Lower leg skin (tissue), 4 donors: ENCODE measurements at regions not wholly inside any gene's neighbourhood (a gene's known extent, or its start where the extent isn't known, plus 50 kb on each side); places are given as distances from the start of the nearest gene placed in this dataset.

Source experiments
- DNase-seq, 2 donors: peaks; one replicate each; pipeline ENCODE4 v3.0.0-alpha.2; 2019; ENCODE audit warnings: low spot score in 2 of 2
- H3K4me3 ChIP-seq: fragments of 200-600 bp; sonication (generic); 2 replicates; pipeline ENCODE4 v1.5.1; 2017; ENCODE audit warnings: mild to moderate bottlenecking, low read depth; ENCODE audit not compliant: poor library complexity, severe bottlenecking
- POLR2A ChIP-seq, 2 donors: fragments of 450-650 bp; IDR thresholded peaks; one replicate each; pipeline ENCODE4 v1.6.1; 2016 to 2017; ENCODE audit warnings: antibody characterized with exemption in 2 of 2, mild to moderate bottlenecking in 1 of 2, moderate library complexity in 1 of 2
- WGBS, 2 donors: methylation state at CpG; one replicate each; pipeline ENCODE4 v1.1.5; 2018; 5-methylcytosine and 5-hydroxymethylcytosine counted together
- intact Hi-C: fragments of 100-400 bp; cut with DNase I; formaldehyde crosslinking; loops from one replicate; pipeline ENCODE4 v1.15.0; 2023; ENCODE audit warnings: low total_unique reads
- TF ChIP-seq, protein P1 (sequence below), 3 donors: fragments of 450-650 bp; IDR thresholded peaks; one replicate each; pipeline ENCODE4 v1.5.1; 2016; ENCODE audit warnings: antibody characterized with exemption in 3 of 3, mild to moderate bottlenecking in 3 of 3, moderate library complexity in 2 of 3

DNA sequence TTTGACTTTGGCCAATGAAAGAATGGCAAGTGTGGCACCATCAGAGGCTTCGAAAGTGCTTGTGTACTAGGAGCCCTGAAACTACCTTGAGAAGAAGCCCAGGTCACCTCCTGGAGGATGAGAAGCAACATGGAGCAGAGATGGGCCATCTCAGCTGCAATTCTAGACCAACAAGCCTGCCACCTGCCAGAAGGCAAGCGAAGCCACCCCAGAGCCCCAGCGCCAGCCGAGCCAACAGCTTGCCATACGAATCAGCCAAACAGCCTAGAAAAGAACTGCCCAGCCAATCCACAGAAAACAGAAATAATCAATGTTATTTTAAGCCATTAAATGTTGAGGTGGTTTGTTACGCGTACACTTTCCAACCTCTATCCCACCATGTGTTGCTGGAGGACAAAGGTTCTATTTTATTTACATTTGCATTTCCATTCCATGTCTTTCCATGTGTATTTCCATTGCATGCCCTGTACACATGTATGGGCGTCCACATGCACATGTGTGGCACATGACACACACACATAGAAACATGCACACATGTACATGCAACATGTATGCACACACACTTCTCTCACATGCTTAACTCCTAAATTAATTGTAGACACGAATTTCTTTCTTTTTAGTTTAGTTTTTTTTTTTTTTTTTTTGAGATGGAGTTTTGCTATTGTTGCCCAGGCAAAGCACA, 144.3 kb upstream of the TNRC6C start:
- intact Hi-C loops = no loop called here
- WGBS, 2 donors = 90 to 93% methylated on average over 9 of the region's 9 CpGs
- no peak for DNase-seq
- no peak overlapping the region for H3K4me3 ChIP-seq
- no peak for TF ChIP-seq POLR2A (IDR thresholded peaks at IDR 0.05)
- TF ChIP-seq, protein P1, sequence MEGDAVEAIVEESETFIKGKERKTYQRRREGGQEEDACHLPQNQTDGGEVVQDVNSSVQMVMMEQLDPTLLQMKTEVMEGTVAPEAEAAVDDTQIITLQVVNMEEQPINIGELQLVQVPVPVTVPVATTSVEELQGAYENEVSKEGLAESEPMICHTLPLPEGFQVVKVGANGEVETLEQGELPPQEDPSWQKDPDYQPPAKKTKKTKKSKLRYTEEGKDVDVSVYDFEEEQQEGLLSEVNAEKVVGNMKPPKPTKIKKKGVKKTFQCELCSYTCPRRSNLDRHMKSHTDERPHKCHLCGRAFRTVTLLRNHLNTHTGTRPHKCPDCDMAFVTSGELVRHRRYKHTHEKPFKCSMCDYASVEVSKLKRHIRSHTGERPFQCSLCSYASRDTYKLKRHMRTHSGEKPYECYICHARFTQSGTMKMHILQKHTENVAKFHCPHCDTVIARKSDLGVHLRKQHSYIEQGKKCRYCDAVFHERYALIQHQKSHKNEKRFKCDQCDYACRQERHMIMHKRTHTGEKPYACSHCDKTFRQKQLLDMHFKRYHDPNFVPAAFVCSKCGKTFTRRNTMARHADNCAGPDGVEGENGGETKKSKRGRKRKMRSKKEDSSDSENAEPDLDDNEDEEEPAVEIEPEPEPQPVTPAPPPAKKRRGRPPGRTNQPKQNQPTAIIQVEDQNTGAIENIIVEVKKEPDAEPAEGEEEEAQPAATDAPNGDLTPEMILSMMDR (IDR thresholded peaks at IDR 0.05) = no peak

DNA sequence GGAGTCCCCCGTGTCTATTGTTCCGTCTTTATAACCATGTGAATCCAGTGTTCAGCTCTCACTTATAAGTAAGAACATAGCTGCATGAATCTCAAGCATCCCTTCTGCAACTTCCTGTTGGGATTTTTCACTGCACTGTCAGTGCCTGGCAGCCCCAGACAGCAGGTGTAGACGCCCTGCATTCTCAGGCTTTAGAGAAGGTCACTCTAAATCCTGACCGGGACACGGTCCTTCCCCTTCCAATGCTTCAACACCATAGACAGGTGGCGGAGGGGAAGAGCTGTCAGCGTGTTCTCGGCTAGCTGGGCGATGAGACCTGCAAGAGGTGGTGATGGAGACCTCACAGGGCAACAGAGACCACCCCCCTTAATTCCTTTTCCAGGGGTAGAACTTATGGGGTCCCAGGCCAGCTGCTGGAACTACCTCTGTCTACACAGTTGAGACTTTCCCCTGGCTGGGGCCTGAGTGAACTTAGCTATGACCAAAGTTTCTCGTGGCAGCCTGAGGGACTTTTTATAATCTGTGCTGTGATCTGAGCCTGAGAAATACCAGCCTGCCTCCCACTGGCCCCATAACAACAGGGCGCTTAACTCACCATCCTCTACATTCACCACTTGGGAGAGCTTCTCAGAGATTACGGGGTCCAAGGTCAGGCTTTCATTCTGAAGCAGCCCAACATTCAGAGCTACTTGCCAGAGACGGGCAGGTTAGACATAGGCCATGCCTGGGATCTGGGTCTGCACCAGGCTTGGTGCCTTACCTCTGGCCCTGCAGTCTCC, 143.2 kb upstream of the TNRC6C start:
- TF ChIP-seq, protein P1 (IDR thresholded peaks at IDR 0.05) = no peak
- no peak for TF ChIP-seq POLR2A (IDR thresholded peaks at IDR 0.05)
- intact Hi-C loops = no loop called here
- WGBS, 2 donors = 82 to 87% methylated on average over 13 of the region's 13 CpGs
- no peak overlapping the region for H3K4me3 ChIP-seq
- no peak for DNase-seq

DNA sequence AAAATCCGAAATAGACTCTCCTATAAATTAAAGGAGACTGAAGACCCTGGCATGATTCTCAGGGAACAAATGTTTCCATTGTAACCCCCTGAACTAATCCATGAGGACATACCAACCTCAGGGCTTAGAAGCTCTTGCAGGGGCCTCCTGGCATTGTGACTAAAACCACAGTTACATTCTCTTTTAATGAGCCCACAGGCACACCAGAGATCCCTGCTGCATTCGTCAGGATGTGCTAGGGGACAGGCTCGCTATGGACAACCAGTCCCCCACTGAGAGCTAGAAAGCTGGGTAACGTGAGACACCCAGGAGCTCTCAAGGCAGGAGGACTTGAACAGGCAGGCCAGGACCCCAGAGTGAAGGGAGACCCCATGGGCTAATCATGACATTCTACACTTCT, 140.6 kb upstream of the TNRC6C start:
- intact Hi-C loops = no loop called here
- TF ChIP-seq POLR2A (IDR thresholded peaks at IDR 0.05) = no peak
- TF ChIP-seq, protein P1 (IDR thresholded peaks at IDR 0.05) = no peak
- H3K4me3 ChIP-seq = no peak overlapping the region
- WGBS, 2 donors = 94 to 95% methylated on average over 4 of the region's 4 CpGs
- DNase-seq = no peak

DNA sequence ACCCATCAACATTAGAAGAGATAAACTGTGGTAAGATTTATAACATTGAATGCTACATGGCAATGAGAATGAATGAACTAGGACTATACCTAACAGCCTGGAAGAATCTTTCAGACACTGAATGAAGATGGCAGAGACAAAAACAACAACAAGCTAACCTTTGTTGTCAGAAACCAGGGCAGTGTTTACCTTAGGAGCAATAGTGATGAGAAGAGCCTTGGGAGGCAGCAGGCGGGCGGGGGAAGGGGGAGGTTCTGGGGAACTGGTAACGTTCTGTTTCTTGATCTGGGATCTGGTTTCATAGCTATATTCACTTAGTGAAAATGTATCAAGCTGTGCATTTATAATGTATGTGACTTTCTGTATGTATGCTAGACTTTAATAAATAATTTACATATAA, 139.0 kb upstream of the TNRC6C start:
- DNase-seq = no peak
- TF ChIP-seq POLR2A (IDR thresholded peaks at IDR 0.05) = no peak
- TF ChIP-seq, protein P1 (IDR thresholded peaks at IDR 0.05) = no peak
- WGBS, 2 donors = 74 to 77% methylated on average over 3 of the region's 3 CpGs
- H3K4me3 ChIP-seq = no peak overlapping the region
- intact Hi-C loops = no loop called here

DNA sequence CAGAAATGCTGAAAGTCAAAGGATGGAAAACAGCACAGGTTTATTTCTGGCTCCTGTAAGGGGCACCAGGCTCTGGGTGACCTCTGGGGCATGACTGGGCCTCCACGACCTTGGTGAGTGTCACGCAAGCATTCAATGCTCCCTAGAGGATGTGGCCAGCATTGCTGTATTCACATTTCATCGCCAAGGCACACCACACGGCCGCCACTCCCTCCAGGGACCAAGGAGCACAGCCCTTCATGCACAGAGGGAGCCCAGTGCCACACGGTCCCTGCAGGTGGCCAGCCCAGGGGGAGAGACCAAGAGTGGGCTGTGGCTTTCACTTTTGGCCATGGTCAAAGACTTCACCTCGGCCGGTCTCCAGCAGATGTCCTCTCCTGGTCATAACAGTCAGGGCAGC, 137.4 kb upstream of the TNRC6C start:
- intact Hi-C loops = no loop called here
- 76 to 77% methylated on average over 7 to 8 of the region's 8 CpGs for WGBS, 2 donors
- no peak overlapping the region for H3K4me3 ChIP-seq
- TF ChIP-seq, protein P1 (IDR thresholded peaks at IDR 0.05) = no peak
- no peak for TF ChIP-seq POLR2A (IDR thresholded peaks at IDR 0.05)
- no peak for DNase-seq
